GM12872 (cell line): ENCODE measurements at regions not wholly inside any gene's neighbourhood (a gene's known extent, or its start where the extent isn't known, plus 50 kb on each side); places are given as distances from the start of the nearest gene placed in this dataset.

Source experiments
- TF ChIP-seq, protein P1 (sequence below): IDR thresholded peaks from 3 replicates; pipeline ENCODE4 v1.5.1; 2011; ENCODE audit warnings: low read depth, mild to moderate bottlenecking, low read length, moderate library complexity; ENCODE audit not compliant: insufficient read depth

DNA sequence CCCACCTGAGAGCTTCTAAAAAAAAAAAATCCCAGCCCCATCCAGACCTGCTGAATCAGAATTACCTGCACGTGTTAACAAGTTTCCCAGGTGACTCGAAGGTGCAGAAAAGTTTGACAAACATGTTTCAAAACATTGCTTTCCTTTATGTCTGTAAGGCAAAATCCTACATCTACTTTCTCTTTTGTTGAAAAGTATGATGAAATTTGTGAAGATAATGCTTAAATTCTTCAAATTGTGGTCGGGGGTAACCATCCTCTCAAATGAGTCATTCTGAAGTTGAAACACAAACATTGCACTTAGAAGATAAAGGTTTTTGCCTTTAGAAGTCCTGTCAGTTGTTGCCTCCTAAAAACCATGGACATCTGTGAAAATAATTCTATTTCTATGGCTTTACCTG is 429.7 kb downstream of the EPHA7 start:
- TF ChIP-seq, protein P1, sequence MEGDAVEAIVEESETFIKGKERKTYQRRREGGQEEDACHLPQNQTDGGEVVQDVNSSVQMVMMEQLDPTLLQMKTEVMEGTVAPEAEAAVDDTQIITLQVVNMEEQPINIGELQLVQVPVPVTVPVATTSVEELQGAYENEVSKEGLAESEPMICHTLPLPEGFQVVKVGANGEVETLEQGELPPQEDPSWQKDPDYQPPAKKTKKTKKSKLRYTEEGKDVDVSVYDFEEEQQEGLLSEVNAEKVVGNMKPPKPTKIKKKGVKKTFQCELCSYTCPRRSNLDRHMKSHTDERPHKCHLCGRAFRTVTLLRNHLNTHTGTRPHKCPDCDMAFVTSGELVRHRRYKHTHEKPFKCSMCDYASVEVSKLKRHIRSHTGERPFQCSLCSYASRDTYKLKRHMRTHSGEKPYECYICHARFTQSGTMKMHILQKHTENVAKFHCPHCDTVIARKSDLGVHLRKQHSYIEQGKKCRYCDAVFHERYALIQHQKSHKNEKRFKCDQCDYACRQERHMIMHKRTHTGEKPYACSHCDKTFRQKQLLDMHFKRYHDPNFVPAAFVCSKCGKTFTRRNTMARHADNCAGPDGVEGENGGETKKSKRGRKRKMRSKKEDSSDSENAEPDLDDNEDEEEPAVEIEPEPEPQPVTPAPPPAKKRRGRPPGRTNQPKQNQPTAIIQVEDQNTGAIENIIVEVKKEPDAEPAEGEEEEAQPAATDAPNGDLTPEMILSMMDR, result no peak

DNA sequence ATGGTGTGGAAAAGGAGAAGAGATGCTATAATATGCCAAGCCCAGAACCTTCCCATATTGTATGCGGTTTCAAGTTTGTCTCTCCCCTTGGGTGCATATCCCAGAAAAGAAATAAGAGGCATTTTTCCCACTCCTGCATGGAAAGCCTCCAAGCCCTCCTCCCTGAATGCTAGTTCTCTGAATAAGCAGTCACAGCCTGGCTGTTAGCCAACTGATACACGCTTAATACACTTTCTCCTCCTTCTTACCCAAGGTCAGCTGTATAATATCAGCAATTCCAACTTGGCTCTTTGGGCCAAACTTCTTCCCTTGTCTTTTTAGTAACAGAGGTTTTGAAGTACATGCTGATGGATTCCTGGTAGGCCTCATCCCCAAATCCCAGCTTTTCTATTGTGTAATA is 440.1 kb downstream of the EPHA7 start:
- TF ChIP-seq, protein P1, result no peak

DNA sequence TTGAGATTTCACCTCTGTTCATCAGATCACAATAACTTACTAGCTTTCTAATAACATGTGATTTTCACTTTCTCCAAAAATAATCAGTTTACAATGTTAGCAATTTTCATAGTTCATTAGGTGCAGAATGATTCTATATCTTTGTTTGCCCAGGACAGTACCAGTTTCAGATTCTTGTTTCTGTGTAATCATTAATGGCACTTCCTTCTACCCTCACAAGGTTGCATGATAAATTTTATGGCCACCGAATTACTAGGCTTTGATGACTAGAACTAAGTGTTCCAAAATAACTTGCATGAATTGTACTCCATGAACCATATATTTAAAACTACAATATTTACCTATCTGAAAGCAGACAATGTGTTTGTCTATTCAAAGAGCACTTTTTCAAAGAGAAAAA is 442.3 kb downstream of the EPHA7 start:
- TF ChIP-seq, protein P1, result no peak

DNA sequence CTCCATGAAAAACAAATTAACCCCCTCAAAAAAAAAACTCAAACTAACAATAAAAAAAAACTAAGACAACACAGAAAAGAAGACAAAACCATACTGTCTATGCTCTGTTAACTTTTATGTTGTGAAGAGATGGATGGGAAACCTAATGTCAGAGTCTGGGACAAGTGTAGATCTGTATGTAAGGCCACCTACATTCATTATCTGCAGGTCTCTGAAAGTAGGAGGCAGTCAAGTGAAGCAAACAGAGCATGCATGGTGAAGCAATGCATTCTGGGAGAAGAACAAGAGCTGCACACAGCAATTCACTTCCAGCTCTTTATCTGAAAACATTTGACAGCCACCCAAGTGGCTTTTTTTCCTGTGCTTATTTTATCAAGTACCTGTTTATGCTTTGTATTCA is 452.0 kb downstream of the EPHA7 start:
- TF ChIP-seq, protein P1, result no peak

DNA sequence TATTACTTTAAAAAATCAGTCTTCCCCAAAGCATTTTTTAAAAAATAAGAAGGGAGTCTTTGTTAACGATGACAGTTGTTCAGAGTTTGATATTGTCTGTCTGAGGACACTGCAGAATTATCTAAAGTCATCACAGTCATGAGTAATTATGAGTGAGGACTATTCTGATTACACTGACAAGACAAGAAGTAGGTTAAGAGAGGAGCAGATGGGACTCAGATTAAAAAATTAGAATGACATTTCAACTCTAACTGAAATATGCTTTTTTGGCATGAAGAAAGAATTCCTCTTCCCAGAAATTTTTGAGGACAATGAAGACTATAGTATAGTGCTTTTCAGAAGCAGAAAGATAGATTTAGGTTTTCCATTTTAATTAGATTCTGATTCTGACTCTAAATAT is 456.5 kb downstream of the EPHA7 start:
- TF ChIP-seq, protein P1, result no peak

DNA sequence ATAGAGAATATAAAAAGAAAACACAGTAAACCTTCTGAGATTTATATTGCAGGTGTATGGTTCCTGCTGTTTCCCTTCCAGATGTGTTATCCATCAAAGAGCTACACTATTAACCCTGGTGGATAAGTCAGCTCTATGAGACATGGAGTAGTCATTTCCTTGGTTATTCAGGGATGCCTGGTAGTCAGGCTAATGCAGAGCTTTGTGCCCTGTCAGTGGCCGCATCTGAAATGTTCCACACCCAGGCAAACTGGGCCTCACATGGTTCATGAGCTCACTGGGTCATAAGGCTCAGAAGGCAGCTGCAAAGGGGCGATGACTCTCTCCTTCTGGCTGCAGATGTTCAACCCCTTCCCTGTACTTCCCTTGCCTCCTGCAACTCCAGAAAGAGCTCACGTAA is 473.6 kb downstream of the EPHA7 start:
- TF ChIP-seq, protein P1, result no peak

DNA sequence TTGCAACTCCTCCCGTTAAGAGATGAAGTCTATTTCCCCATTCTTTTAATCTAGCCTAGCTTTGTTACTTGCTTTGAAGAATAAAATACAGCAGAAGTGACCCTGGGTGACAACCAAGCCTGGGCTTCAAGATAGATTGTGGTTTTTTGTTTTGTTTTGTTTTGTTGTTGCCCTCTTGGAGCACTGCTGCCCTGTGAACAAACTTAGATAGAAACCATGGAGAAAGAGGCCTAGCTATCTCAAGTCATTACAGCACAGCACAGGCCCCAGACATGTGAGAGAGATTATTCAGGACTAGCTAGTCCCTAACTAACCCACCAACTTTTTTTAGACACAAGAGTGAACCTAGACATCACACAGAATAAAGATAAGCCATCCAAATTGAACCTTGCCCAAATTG is 475.2 kb downstream of the EPHA7 start:
- TF ChIP-seq, protein P1, result no peak

DNA sequence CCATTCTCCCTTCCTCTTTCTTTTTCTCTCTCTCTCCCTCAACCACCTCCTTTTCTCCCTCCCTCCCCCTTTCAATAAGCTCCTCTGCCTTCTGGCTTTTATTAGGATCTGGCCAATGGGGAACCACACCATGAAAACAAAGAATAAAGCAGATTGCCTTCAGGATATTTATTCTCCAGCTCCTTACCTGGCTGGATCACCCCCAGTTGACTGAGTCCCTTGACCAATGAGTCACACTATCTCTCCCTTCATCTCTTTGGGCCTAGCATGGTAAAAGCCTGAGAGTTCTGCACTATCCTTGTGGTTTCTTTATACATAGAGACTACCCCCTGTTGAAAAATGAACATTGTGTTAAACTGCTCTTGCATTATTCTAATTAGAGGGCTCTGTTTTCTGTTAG is 476.8 kb downstream of the EPHA7 start:
- TF ChIP-seq, protein P1, result no peak
